A673 (cell line): ENCODE measurements at regions not wholly inside any gene's neighbourhood (a gene's known extent, or its start where the extent isn't known, plus 50 kb on each side); places are given as distances from the start of the nearest gene placed in this dataset.

ENCODE experiments used
- BruUV-seq: library from RNA; stranded (reverse); fragments of 400-500 nt; replicated peaks from 2 replicates; lab custom pipeline; 2021; lab: Mats Ljungman, UMichigan
- CTCF ChIA-PET: fragments of 300-600 bp; sonication (Branson Sonifier 250); formaldehyde crosslinking; loops from one replicate; lab custom pipeline; 2022; ENCODE audit warnings: antibody characterized with exemption; lab: Charles Lee
- POLR2A ChIA-PET: fragments of 300-600 bp; sonication (Branson Sonifier 250); formaldehyde crosslinking; loops from one replicate; lab custom pipeline; 2022; ENCODE audit warnings: antibody characterized with exemption; ENCODE audit not compliant: low non-redundant PET; lab: Charles Lee
- DNase-seq: peaks from one replicate; pipeline ENCODE4 v3.0.0-alpha.2; 2015; ENCODE audit warnings: low spot score
- H3K27ac ChIP-seq: fragments of 200-600 bp; sonication (generic); 2 replicates; pipeline ENCODE4 v1.5.1; 2016; ENCODE audit warnings: mixed run types, low read depth, mild to moderate bottlenecking, mixed read lengths, antibody characterized with exemption, low read length; ENCODE audit not compliant: poor library complexity, severe bottlenecking
- H3K27me3 ChIP-seq: fragments of 200-600 bp; sonication (generic); replicated peaks from 2 replicates; pipeline ENCODE4 v1.6.1; 2017; ENCODE audit warnings: mixed run types, low read depth, mild to moderate bottlenecking, mixed read lengths, antibody characterized with exemption, low read length; ENCODE audit not compliant: insufficient read depth, poor library complexity
- H3K36me3 ChIP-seq: fragments of 200-600 bp; sonication (generic); 2 replicates; pipeline ENCODE4 v1.6.1; 2016; ENCODE audit warnings: mixed run types, mild to moderate bottlenecking, mixed read lengths, antibody characterized with exemption, low read length; ENCODE audit not compliant: insufficient read depth, poor library complexity, severe bottlenecking
- H3K4me1 ChIP-seq: fragments of 200-600 bp; sonication (generic); 2 replicates; pipeline ENCODE4 v1.6.1; 2017; ENCODE audit warnings: mixed run types, mild to moderate bottlenecking, mixed read lengths, antibody characterized with exemption, low read length; ENCODE audit not compliant: insufficient read depth, poor library complexity, severe bottlenecking
- H3K4me3 ChIP-seq: fragments of 200-600 bp; sonication (generic); 2 replicates; pipeline ENCODE4 v1.5.1; 2016; ENCODE audit warnings: low read depth, mixed run types, mild to moderate bottlenecking, mixed read lengths, low read length; ENCODE audit not compliant: poor library complexity, severe bottlenecking
- H3K9me3 ChIP-seq: fragments of 200-600 bp; sonication (generic); 2 replicates; pipeline ENCODE4 v1.6.1; 2016; ENCODE audit warnings: mixed run types, low read depth, mild to moderate bottlenecking, mixed read lengths, antibody characterized with exemption, low read length; ENCODE audit not compliant: poor library complexity, severe bottlenecking
- CTCF ChIP-seq: fragments of 300-800, 200-600 bp; sonication (generic); conservative IDR thresholded peaks from 2 replicates; pipeline ENCODE4 v1.5.1; 2017; ENCODE audit warnings: low read depth, mild to moderate bottlenecking, antibody characterized with exemption, low read length, moderate library complexity, mixed read lengths
- EZH2 ChIP-seq: fragments of 200-600 bp; sonication (generic); IDR thresholded peaks from 2 replicates; pipeline ENCODE4 v1.6.1; 2017; ENCODE audit warnings: borderline replicate concordance, low read depth, mild to moderate bottlenecking, mixed read lengths, antibody characterized with exemption, low read length; ENCODE audit not compliant: poor library complexity, severe bottlenecking
- intact Hi-C: fragments of 100-400 bp; cut with micrococcal nuclease; formaldehyde crosslinking; loops from one replicate; pipeline ENCODE4 v1.10.0; 2022; ENCODE audit not compliant: unreplicated experiment

- TF ChIP-seq CTCF (no peak), EZH2 (no peak)
- no peaks in the 10 kb centered on the region for H3K4me1 ChIP-seq
- no peak overlapping the region for H3K27ac ChIP-seq
- DNase-seq: no peak
- H3K36me3 ChIP-seq: no peaks in the 10 kb centered on the region
- no TSS peak for BruUV-seq
- H3K9me3 ChIP-seq: no peaks in the 10 kb centered on the region
- intact Hi-C loops: no loop called here
- H3K4me3 ChIP-seq: no peak overlapping the region
- POLR2A ChIA-PET: interaction anchor here (0.6 kb wide), 1 partner anchor 12 kb away, joined by 7 read pairs; no protein-coding TSS in a partner anchor
- no peaks in the 10 kb centered on the region for H3K27me3 ChIP-seq
- CTCF ChIA-PET: no interaction called here
Observed at GRCh38 chr18:8904316-8904715, 198.2 kb upstream of the NDUFV2 start.

- Histone ChIP-seq H3K4me3 (no peak overlapping the region), H3K36me3 (no peaks in the 10 kb centered on the region), H3K4me1 (no peaks in the 10 kb centered on the region), H3K9me3 (no peaks in the 10 kb centered on the region), H3K27ac (no peak overlapping the region), H3K27me3 (no peaks in the 10 kb centered on the region)
- ChIA-PET POLR2A (no interaction called here), CTCF (no interaction called here)
- TF ChIP-seq CTCF (no peak), EZH2 (no peak)
- BruUV-seq: no TSS peak
- no peak for DNase-seq
- intact Hi-C loops: no loop called here
Observed at GRCh38 chr18:8908792-8909510, 193.5 kb upstream of the NDUFV2 start.

GRCh38 chr18:8910186-8910822, 192.2 kb upstream of the NDUFV2 start:
- H3K9me3 ChIP-seq: no peaks in the 10 kb centered on the region
- no peak overlapping the region for H3K27ac ChIP-seq
- no peak for TF ChIP-seq CTCF
- ChIA-PET CTCF (no interaction called here), POLR2A (no interaction called here)
- H3K4me1 ChIP-seq: no peaks in the 10 kb centered on the region
- no peak for DNase-seq
- intact Hi-C loops: no loop called here
- BruUV-seq: no TSS peak
- H3K27me3 ChIP-seq: no peaks in the 10 kb centered on the region
- no peaks in the 10 kb centered on the region for H3K36me3 ChIP-seq
- no peak overlapping the region for H3K4me3 ChIP-seq
